HepG2 (cell line): ENCODE measurements at regions not wholly inside any gene's neighbourhood (a gene's known extent, or its start where the extent isn't known, plus 50 kb on each side); places are given as distances from the start of the nearest gene placed in this dataset.

Experiments used
- ATAC-seq: fragments of 200-7000 bp; cut with Tn5 transposase; 3 replicates; pipeline ENCODE4 v1.9.1; 2020; ENCODE audit warnings: mild to moderate bottlenecking, moderate library complexity
- BruUV-seq: library from RNA; stranded (reverse); fragments of 400-500 nt; replicated peaks from 2 replicates; lab custom pipeline; 2021; lab: Mats Ljungman, UMichigan
- CTCF ChIA-PET: fragments of 300-600 bp; formaldehyde crosslinking; extraction: SDS; loops from one replicate; lab custom pipeline; 2021; ENCODE audit warnings: low total read pairs, inconsistent platforms, low intra/inter-chr PET ratio; lab: Yijun Ruan, JAX
- POLR2A ChIA-PET: fragments of 350-600 bp; sonication (Branson Sonifier 250); formaldehyde crosslinking; loops from one replicate; lab custom pipeline; 2020; ENCODE audit warnings: antibody characterized with exemption, inconsistent platforms; lab: Yijun Ruan, JAX
- DNase-seq: peaks from one replicate; pipeline ENCODE4 v3.0.0-alpha.2; 2015; ENCODE audit warnings: low spot score
- FAIRE-seq: peaks from 3 replicates; lab custom pipeline; 2011; peaks lifted over from hg19 to GRCh38; lab: Jason Lieb, UNC
- H2AFZ ChIP-seq: one replicate; pipeline ENCODE4 v1.6.1; 2011; ENCODE audit warnings: low read length, inconsistent platforms
- H3K27ac ChIP-seq: fragments of 300-600 bp; 3 replicates; pipeline ENCODE4 v1.8.0; 2011; ENCODE audit warnings: mixed run types, mild to moderate bottlenecking, mixed read lengths, low read length, inconsistent platforms; ENCODE audit not compliant: insufficient read depth; ENCODE audit errors: extremely low read length
- H3K27me3 ChIP-seq, 2 experiments: fragments of 200-600 bp in 1 of 2; 2 replicates in 1 of 2; 3 replicates in 1 of 2; pipeline versions ENCODE4 v1.6.0 to v1.8.0; 2011; ENCODE audit warnings: low read length in 2 of 2, mild to moderate bottlenecking in 2 of 2, moderate library complexity in 2 of 2, inconsistent platforms in 1 of 2; ENCODE audit not compliant: insufficient read depth in 2 of 2, control insufficient read depth in 1 of 2
- H3K36me3 ChIP-seq, 2 experiments: fragments of 200-600 bp in 1 of 2; replicated peaks in 1 of 2; 2 replicates in 1 of 2; 3 replicates in 1 of 2; pipeline versions ENCODE4 v1.5.1 to v1.8.0; 2011; ENCODE audit warnings: low read length in 2 of 2, inconsistent platforms in 1 of 2; ENCODE audit not compliant: insufficient read depth in 2 of 2, control insufficient read depth in 1 of 2
- H3K4me1 ChIP-seq: 2 replicates; pipeline ENCODE4 v1.5.1; 2012; ENCODE audit warnings: low read length, inconsistent platforms; ENCODE audit not compliant: insufficient read depth
- H3K4me2 ChIP-seq: 2 replicates; pipeline ENCODE4 v1.6.0; 2011; ENCODE audit warnings: low read depth, low read length, inconsistent platforms
- H3K4me3 ChIP-seq, 3 experiments: fragments of 200-600 bp in 1 of 3; sonication (generic), shearing (Covaris generic) in 1 of 3; replicated peaks in 1 of 3; 2 replicates each; pipeline ENCODE4 v1.5.1; 2011 to 2016; ENCODE audit warnings: low read length in 3 of 3, inconsistent platforms in 2 of 3, low read depth in 2 of 3, mild to moderate bottlenecking in 2 of 3, control low read depth in 1 of 3, mixed read lengths in 1 of 3; ENCODE audit not compliant: insufficient read depth in 1 of 3
- H3K79me2 ChIP-seq: one replicate; pipeline ENCODE4 v1.6.1; 2011; ENCODE audit warnings: low read length, inconsistent platforms; ENCODE audit not compliant: insufficient read depth
- H3K9ac ChIP-seq: 2 replicates; pipeline ENCODE4 v1.6.0; 2011; ENCODE audit warnings: mild to moderate bottlenecking, low read depth, low read length, inconsistent platforms; ENCODE audit not compliant: insufficient read depth
- H3K9me3 ChIP-seq: 2 replicates; pipeline ENCODE4 v1.5.1; 2012; ENCODE audit warnings: mild to moderate bottlenecking, low read length
- H4K20me1 ChIP-seq: 2 replicates; pipeline ENCODE4 v1.6.0; 2011; ENCODE audit warnings: inconsistent platforms, mild to moderate bottlenecking, low read length, moderate library complexity; ENCODE audit not compliant: insufficient read depth
- AKAP8 ChIP-seq: sonication (generic); formaldehyde crosslinking; IDR thresholded peaks from 2 replicates; pipeline ENCODE4 v1.5.1; 2020; ENCODE audit warnings: mild to moderate bottlenecking, missing genetic modification reagents
- EZH2 ChIP-seq: conservative IDR thresholded peaks from 2 replicates; pipeline ENCODE4 v1.6.1; 2012; ENCODE audit warnings: mild to moderate bottlenecking, low read depth, low read length, moderate library complexity
- FOSL2 ChIP-seq: sonication (generic); formaldehyde crosslinking; IDR thresholded peaks from 2 replicates; pipeline ENCODE4 v1.4.0; 2020; ENCODE audit warnings: missing genetic modification reagents
- SUZ12 ChIP-seq: fragments of 150-350 bp; IDR thresholded peaks from 2 replicates; pipeline ENCODE4 v1.6.1; 2014; ENCODE audit warnings: low read depth, low read length
- TFE3 ChIP-seq: IDR thresholded peaks from 2 replicates; pipeline ENCODE4 v1.6.1; 2016
- TRIM22 ChIP-seq: fragments of 450-650 bp; IDR thresholded peaks from 2 replicates; pipeline ENCODE4 v1.6.1; 2017
- ZBTB34 ChIP-seq: sonication (generic); formaldehyde crosslinking; IDR thresholded peaks from 2 replicates; pipeline ENCODE4 v1.8.0; 2022; ENCODE audit warnings: mild to moderate bottlenecking, missing genetic modification reagents
- ZNF274 ChIP-seq: sonication (generic); formaldehyde crosslinking; IDR thresholded peaks from 2 replicates; pipeline ENCODE4 v1.5.1; 2020; ENCODE audit warnings: mild to moderate bottlenecking, missing genetic modification reagents
- ZNF407 ChIP-seq: sonication (generic); formaldehyde crosslinking; IDR thresholded peaks from one replicate; pipeline ENCODE4 v1.5.1; 2020; ENCODE audit warnings: mild to moderate bottlenecking, missing genetic modification reagents; ENCODE audit errors: not compliant biosample characterization
- ZNF451 ChIP-seq: sonication (generic); formaldehyde crosslinking; IDR thresholded peaks from 2 replicates; pipeline ENCODE4 v1.5.0; 2020; ENCODE audit warnings: mild to moderate bottlenecking, missing genetic modification reagents
- WGBS: methylation state at CpG from one replicate; pipeline ENCODE4 v1.1.6; 2017; ENCODE audit warnings: low lambda C conversion rate; 5-methylcytosine and 5-hydroxymethylcytosine counted together
- in situ Hi-C: cut with HindIII; loops from 2 replicates; pipeline ENCODE4 v1.10.0; 2017; ENCODE audit warnings: low pct_unique_long_range_greater_than_20kb; ENCODE audit not compliant: extremely low pct_ligation_motif_present
- intact Hi-C: fragments of 100-400 bp; cut with micrococcal nuclease; formaldehyde crosslinking; loops from one replicate; pipeline ENCODE4 v1.10.0; 2022; ENCODE audit not compliant: unreplicated experiment

- no peak for TF ChIP-seq ZNF407 (CRISPR knock-in tag)
Observed at GRCh38 chr2:163441603-163442002, 294.2 kb downstream of the FIGN start (continued).

- Histone ChIP-seq H3K9ac (no peak overlapping the region), H4K20me1 (no peaks in the 10 kb centered on the region), H3K4me1 (no peaks in the 10 kb centered on the region), H3K79me2 (no peaks in the 10 kb centered on the region)
- DNase-seq, result no peak
- POLR2A ChIA-PET, result no interaction called here
- TF ChIP-seq AKAP8 (CRISPR knock-in tag) (no peak), ZBTB34 (CRISPR knock-in tag) (no peak), SUZ12 (no peak), FOSL2 (no peak), TRIM22 (no peak), TFE3 (CRISPR knock-in tag) (no peak), EZH2 (no peak), ZNF274 (CRISPR knock-in tag) (no peak), ZNF451 (CRISPR knock-in tag) (no peak)
- TF ChIP-seq, all 625 proteins: peak for 0
- H3K36me3 ChIP-seq, result no peaks in the 10 kb centered on the region
- no peak overlapping the region for H3K27ac ChIP-seq
- ATAC-seq (no peak), FAIRE-seq (no peak)
- H2AFZ ChIP-seq, result no peak overlapping the region
- in situ Hi-C loops (no loop called here), intact Hi-C loops (no loop called here)
- no peak overlapping the region for H3K4me3 ChIP-seq
- WGBS, result 19% methylated on average over 3 of the region's 3 CpGs
- H3K27me3 ChIP-seq, result no peaks in the 10 kb centered on the region
- CTCF ChIA-PET, result no interaction called here
- no peaks in the 10 kb centered on the region for H3K9me3 ChIP-seq
- no peak overlapping the region for H3K4me2 ChIP-seq
- no TSS peak for BruUV-seq
Observed at GRCh38 chr2:163436963-163437362, 298.8 kb downstream of the FIGN start.
